ENCODE measurements at regions not wholly inside any gene's neighbourhood (a gene's known extent, or its start where the extent isn't known, plus 50 kb on each side); places are given as distances from the start of the nearest gene placed in this dataset.

GRCh38 chr9:95370064-95370463 is 52.6 kb upstream of the FANCC start:
- no peaks in the 10 kb centered on the region for H3K36me3 ChIP-seq
- H3K27ac ChIP-seq (replicated peaks): no peak overlapping the region
- no peaks in the 10 kb centered on the region for H3K9me3 ChIP-seq (replicated peaks)
- H3K4me1 ChIP-seq: no peaks in the 10 kb centered on the region
- DNase-seq: no peak
- peaks cover 57% of the 10 kb centered on the region for H3K27me3 ChIP-seq (ENCODE audit: low read depth)
- no peak overlapping the region for H3K4me3 ChIP-seq
- TF ChIP-seq, protein P1, sequence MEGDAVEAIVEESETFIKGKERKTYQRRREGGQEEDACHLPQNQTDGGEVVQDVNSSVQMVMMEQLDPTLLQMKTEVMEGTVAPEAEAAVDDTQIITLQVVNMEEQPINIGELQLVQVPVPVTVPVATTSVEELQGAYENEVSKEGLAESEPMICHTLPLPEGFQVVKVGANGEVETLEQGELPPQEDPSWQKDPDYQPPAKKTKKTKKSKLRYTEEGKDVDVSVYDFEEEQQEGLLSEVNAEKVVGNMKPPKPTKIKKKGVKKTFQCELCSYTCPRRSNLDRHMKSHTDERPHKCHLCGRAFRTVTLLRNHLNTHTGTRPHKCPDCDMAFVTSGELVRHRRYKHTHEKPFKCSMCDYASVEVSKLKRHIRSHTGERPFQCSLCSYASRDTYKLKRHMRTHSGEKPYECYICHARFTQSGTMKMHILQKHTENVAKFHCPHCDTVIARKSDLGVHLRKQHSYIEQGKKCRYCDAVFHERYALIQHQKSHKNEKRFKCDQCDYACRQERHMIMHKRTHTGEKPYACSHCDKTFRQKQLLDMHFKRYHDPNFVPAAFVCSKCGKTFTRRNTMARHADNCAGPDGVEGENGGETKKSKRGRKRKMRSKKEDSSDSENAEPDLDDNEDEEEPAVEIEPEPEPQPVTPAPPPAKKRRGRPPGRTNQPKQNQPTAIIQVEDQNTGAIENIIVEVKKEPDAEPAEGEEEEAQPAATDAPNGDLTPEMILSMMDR (IDR thresholded peaks at IDR 0.05; ENCODE audit: borderline replicate concordance): no peak
- intact Hi-C loops (cut with micrococcal nuclease): no loop called here

DNA sequence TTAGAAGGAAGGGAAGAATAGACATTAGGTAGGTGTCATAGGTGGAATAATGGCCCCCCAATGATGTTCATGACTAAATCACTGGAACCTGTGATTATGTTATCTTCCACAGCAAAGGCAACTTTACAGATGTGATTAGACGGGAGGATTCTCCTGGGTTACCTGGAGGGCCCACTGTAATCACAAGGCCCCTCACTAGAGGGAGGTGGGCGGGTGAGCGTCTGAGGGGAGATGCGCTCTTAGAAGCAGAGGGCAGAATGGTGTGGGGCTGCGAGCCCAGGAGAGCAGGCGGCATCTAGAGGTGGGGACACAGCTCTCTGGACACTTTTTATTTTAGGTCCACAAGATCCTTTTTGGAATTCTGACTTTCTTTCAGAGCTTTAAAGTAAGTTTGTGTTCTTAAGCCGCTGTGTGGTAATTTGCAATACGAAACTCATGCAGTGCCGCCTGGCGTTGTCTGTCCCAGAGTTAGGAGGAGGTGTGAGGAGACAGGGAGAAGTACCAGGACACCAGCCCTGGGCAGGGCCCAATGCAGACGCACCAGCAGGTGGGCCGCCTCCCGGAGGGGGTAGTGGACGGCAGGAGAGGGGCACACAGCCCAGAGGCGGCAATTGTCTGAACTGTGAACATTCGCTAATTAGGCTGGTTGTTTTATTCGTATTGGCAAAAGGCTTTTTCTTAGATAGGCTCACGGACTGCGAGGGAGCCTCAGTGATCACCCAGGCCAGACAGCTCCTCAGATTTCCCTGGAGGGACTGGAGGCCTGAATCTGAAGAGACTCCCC is 51.1 kb upstream of the FANCC start:
- no peak overlapping the region for H3K27ac ChIP-seq (replicated peaks)
- intact Hi-C loops (cut with micrococcal nuclease): loop anchor here (10.0 kb wide), 1 partner anchor 186 kb away; no protein-coding TSS in a partner anchor
- peaks cover 1% of the 10 kb centered on the region for H3K4me1 ChIP-seq
- DNase-seq: no peak
- H3K36me3 ChIP-seq: no peaks in the 10 kb centered on the region
- TF ChIP-seq, protein P1 (IDR thresholded peaks at IDR 0.05; ENCODE audit: borderline replicate concordance): no peak
- H3K27me3 ChIP-seq (ENCODE audit: low read depth): peaks cover 66% of the 10 kb centered on the region
- H3K4me3 ChIP-seq: no peak overlapping the region
- no peaks in the 10 kb centered on the region for H3K9me3 ChIP-seq (replicated peaks)
